Kidney capillary endothelial cell (primary cell): ENCODE measurements at regions not wholly inside any gene's neighbourhood (a gene's known extent, or its start where the extent isn't known, plus 50 kb on each side); places are given as distances from the start of the nearest gene placed in this dataset.
"Not testable (repeated sequence)": the region's sequence is repeated elsewhere in the genome, so short reads cannot be mapped to it uniquely, and the experiment has no call there.

Experiments used
- DNase-seq: peaks from one replicate; pipeline ENCODE4 v3.0.0-alpha.2; 2018; ENCODE audit warnings: low spot score

GRCh38 chr7:51611937-51612336, 295.3 kb upstream of the COBL start:
- DNase-seq = no peak

- DNase-seq = no peak
Observed at GRCh38 chr7:51607447-51607846, 290.8 kb upstream of the COBL start.

GRCh38 chr7:51606601-51607154, 290.1 kb upstream of the COBL start:
- DNase-seq = no peak

GRCh38 chr7:51602376-51602775, 285.8 kb upstream of the COBL start:
- DNase-seq = no peak

GRCh38 chr7:51601461-51601860, 284.9 kb upstream of the COBL start:
- DNase-seq = no peak

GRCh38 chr7:51599935-51600334, 283.3 kb upstream of the COBL start:
- DNase-seq = not testable (repeated sequence)

- no peak for DNase-seq
Observed at GRCh38 chr7:51593628-51594027, 277.0 kb upstream of the COBL start.

- no peak for DNase-seq
Observed at GRCh38 chr7:51592842-51593599, 276.4 kb upstream of the COBL start.

- DNase-seq = no peak
Observed at GRCh38 chr7:51591223-51591622, 274.6 kb upstream of the COBL start.

- no peak for DNase-seq
Observed at GRCh38 chr7:51590746-51591145, 274.1 kb upstream of the COBL start.

- DNase-seq = no peak
Observed at GRCh38 chr7:51589111-51589510, 272.5 kb upstream of the COBL start.

GRCh38 chr7:51587604-51588003, 271.0 kb upstream of the COBL start:
- DNase-seq = no peak

GRCh38 chr7:51577390-51577789, 260.8 kb upstream of the COBL start:
- DNase-seq = no peak

- no peak for DNase-seq
Observed at GRCh38 chr7:51569581-51569980, 253.0 kb upstream of the COBL start.

- DNase-seq = no peak
Observed at GRCh38 chr7:51569176-51569575, 252.6 kb upstream of the COBL start.

- DNase-seq = no peak
Observed at GRCh38 chr7:51551070-51551469, 234.5 kb upstream of the COBL start.

- no peak for DNase-seq
Observed at GRCh38 chr7:51545131-51545530, 228.5 kb upstream of the COBL start.

- DNase-seq = no peak
Observed at GRCh38 chr7:51543801-51544553, 227.4 kb upstream of the COBL start.

- not testable (repeated sequence) for DNase-seq
Observed at GRCh38 chr7:51540906-51541305, 224.3 kb upstream of the COBL start.

- DNase-seq = no peak
Observed at GRCh38 chr7:51539840-51540239, 223.2 kb upstream of the COBL start.

GRCh38 chr7:51528172-51528571, 211.6 kb upstream of the COBL start:
- no peak for DNase-seq

GRCh38 chr7:51521694-51522312, 205.2 kb upstream of the COBL start:
- DNase-seq = no peak

GRCh38 chr7:51521054-51521453, 204.4 kb upstream of the COBL start:
- no peak for DNase-seq
